Keratinocyte (primary cell): ENCODE measurements at regions not wholly inside any gene's neighbourhood (a gene's known extent, or its start where the extent isn't known, plus 50 kb on each side); places are given as distances from the start of the nearest gene placed in this dataset.

ENCODE experiments used
- EZH2 ChIP-seq: IDR thresholded peaks from one replicate; pipeline ENCODE4 v1.6.1; 2012; ENCODE audit warnings: inconsistent platforms, mild to moderate bottlenecking, low read length, moderate library complexity
- TF ChIP-seq, protein P1 (sequence below), 3 experiments: IDR thresholded peaks in 1 of 3; conservative IDR thresholded peaks in 1 of 3; optimal IDR thresholded peaks in 1 of 3; 2 replicates in 2 of 3; 3 replicates in 1 of 3; pipeline versions ENCODE3 to v1.5.1; 2011; ENCODE audit warnings: low read length in 3 of 3, mild to moderate bottlenecking in 3 of 3, moderate library complexity in 2 of 3, control low read depth in 1 of 3, inconsistent platforms in 1 of 3; ENCODE audit not compliant: insufficient read depth in 2 of 3; ENCODE audit errors: extremely low read depth in 1 of 3

DNA sequence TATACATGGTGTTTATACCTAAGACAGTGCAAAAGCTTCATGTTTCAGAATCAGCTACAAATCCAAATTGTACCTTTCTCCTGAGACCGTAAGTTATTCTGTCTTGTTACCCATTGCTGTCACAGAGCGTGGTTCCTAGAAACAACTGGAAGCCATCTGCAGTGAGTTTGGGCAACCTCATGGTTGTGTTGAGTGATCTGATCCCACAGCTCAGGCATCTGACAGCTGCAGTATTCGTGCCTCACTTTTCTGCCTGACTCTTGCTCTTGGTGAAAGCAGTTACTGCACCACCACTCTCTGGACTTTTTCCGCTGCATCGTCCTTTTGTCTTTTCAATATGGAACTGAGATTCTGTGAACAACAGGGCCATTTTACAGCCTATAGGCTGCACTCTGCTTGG is 752.6 kb downstream of the MAFB start:
- TF ChIP-seq, protein P1, sequence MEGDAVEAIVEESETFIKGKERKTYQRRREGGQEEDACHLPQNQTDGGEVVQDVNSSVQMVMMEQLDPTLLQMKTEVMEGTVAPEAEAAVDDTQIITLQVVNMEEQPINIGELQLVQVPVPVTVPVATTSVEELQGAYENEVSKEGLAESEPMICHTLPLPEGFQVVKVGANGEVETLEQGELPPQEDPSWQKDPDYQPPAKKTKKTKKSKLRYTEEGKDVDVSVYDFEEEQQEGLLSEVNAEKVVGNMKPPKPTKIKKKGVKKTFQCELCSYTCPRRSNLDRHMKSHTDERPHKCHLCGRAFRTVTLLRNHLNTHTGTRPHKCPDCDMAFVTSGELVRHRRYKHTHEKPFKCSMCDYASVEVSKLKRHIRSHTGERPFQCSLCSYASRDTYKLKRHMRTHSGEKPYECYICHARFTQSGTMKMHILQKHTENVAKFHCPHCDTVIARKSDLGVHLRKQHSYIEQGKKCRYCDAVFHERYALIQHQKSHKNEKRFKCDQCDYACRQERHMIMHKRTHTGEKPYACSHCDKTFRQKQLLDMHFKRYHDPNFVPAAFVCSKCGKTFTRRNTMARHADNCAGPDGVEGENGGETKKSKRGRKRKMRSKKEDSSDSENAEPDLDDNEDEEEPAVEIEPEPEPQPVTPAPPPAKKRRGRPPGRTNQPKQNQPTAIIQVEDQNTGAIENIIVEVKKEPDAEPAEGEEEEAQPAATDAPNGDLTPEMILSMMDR (optimal IDR thresholded peaks at IDR 0.05 in 1 of 3, IDR thresholded peaks at IDR 0.05 in 1 of 3, conservative IDR thresholded peaks at IDR 0.05 in 1 of 3; ENCODE audit: extremely low read depth in 1 of 3, insufficient read depth in 2 of 3, low read length in 3 of 3) = no peak
- no peak for TF ChIP-seq EZH2
